NT2/D1 (cell line): ENCODE measurements at regions not wholly inside any gene's neighbourhood (a gene's known extent, or its start where the extent isn't known, plus 50 kb on each side); places are given as distances from the start of the nearest gene placed in this dataset.
"Not testable (repeated sequence)": the region's sequence is repeated elsewhere in the genome, so short reads cannot be mapped to it uniquely, and the experiment has no call there.

Experiments used
- SUZ12 ChIP-seq: IDR thresholded peaks from 2 replicates; pipeline ENCODE4 v1.6.1; 2011; ENCODE audit not compliant: insufficient read length, insufficient read depth; ENCODE audit errors: extremely low read depth
- YY1 ChIP-seq: IDR thresholded peaks from 2 replicates; pipeline ENCODE4 v1.6.1; 2011; ENCODE audit not compliant: insufficient read length, insufficient read depth
- ZNF274 ChIP-seq: IDR thresholded peaks from 2 replicates; pipeline ENCODE4 v1.6.1; 2011; ENCODE audit warnings: mild to moderate bottlenecking, low read depth, low read length

GRCh38 chrX:74025145-74025544, 172.6 kb upstream of the XIST start:
- TF ChIP-seq YY1, SUZ12, ZNF274: not testable (repeated sequence)
